HG03571 (cell line): ENCODE measurements at regions not wholly inside any gene's neighbourhood (a gene's known extent, or its start where the extent isn't known, plus 50 kb on each side); places are given as distances from the start of the nearest gene placed in this dataset.

Experiments
- ATAC-seq: cut with Tn5 transposase; IDR thresholded peaks from one replicate; pipeline ENCODE4 v1.9.1; 2021; ENCODE audit not compliant: unreplicated experiment

DNA sequence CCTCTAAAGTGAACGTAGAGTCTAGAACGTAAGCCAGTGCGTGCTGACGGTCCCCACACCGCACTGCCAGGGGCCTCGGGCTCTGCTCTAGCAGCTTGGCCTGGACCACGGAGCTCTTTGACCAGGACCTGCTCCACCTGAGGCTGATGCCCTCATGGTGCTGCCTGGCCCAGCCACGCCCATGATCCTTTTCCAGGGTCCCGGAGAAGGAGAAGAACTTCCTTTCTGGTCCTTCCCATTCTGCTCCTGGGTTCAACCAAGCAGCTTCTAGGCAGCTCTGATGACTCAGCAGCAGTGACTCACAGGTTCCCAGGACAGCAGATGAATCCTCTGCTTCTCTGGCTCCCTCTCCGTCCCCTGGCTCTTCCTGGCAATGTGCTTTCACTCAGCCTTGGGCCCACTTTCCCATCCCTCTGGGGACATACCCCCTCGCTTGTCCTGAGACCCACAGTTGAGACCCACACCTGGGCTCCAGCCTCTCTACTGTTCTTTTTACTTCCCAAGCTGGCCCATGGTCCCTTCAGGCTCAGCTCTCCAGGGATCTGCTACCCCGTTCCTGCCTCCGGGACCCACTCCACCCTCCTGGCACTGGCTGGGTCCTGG is 246.3 kb upstream of the RAB4A start:
- no peak for ATAC-seq

DNA sequence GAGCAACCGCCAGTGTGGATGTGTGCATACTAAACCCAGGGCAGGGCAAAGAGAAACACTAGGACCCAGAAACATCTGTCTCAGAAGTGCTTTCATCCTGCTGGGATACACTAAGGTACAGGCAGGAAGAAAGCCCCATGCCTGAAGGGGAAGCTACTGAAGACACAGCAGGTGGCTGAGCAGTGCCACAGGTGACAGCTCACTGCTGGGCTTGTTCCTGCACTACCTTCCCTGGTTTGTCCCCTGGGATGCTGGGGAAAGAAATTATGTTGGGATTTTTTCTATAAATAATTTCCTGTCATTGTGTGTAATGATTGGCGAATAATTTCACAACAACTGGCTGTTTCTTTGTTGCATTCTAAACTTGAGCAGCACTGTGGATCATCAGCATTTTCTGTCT is 245.3 kb upstream of the RAB4A start:
- ATAC-seq, result no peak

DNA sequence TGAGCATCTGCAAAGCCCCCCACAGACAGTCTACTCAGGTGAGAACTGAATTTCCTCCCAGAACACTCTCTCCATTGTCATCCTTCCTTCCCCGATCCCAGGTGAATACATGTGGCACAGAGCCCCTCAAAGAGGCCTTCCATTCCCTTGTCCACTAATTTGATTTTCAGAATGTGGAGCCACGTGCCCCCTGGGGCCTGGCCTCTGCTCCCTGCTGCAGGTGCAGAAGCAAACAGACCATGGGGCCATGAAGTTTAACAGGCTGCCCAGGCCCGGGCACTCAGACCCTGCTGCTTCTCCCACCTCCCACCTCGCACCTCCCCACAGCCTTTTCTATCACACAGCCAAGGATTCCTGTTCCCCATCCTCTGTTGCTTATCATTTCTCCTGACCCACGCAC is 243.8 kb upstream of the RAB4A start:
- ATAC-seq, result no peak

GRCh38 chr1:229027622-229028182 is 243.2 kb upstream of the RAB4A start:
- no peak for ATAC-seq

DNA sequence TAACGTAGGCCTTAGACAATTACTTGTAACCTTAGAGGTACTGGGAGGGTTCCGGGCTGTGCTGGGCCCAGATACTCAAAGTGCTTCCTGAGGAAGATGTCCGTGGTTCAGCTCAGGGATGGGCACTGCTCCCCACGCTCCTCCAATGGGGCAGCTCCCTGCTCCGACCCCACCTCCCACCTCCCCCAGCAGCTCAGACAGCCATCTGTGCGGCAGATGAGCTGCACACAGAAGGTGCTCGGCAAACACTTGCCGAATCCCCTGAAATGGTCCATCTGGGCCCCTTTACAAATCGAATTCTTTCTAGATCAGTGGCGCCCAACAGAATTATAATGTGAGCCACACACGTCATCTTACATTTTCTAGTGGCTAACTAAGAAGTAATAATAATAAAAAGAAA is 242.4 kb upstream of the RAB4A start:
- no peak for ATAC-seq

GRCh38 chr1:229028987-229029878 is 241.7 kb upstream of the RAB4A start:
- ATAC-seq, result no peak

DNA sequence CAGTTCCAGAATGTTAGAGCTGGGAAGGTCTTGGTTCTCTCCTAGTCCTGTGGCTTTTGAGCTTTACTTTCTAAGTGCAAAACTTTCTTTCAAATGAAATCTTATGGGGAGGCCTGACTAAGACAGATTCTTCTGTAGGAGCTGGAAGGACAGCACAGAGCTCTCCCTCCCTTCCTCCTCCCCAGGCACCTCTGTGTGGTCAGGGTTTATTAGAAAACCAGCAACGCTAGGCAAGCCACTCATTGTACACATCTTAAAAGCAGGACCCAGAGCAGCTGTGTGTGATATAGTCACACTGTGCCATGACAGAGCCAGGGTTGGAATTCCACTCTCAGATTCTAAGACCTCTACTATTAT is 241.1 kb upstream of the RAB4A start:
- ATAC-seq, result no peak

DNA sequence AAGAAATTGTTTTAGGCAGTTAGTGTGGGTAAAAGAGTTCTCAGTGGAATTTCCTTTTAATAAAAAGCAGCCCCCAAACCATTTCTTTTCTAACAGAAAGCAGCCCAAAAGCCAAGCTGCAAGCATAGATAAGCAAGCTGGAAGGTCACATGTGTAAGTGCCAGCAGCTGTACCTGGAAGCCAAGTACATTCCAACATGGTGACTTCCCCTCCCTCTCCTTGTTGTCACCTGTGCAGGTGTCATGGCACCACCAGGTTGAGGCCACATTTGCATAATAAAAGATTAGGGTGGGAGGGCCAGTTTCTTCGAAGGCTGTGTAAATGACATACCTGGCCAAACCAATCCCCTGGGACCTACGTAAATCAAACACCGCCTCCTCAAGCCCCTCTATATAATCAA is 240.3 kb upstream of the RAB4A start:
- no peak for ATAC-seq

DNA sequence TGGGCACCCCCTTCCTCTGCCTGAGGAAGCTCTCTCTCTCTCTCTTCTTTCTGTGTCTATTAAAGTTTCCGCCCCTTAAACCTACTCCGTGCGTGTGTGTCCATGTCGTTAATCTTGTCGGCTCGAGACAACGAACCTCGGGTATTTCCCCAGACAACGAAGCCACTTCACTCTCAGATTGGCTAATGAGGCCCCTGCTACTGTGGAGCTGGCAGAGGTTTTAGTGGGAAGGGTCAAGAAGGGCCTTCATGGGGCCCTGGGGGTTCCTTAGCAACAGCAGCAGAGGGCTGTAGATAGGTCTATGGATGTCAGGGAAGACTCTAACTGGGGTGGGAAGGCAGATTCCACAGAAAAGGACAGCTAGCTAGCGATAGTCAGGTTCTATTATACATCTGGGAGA is 239.8 kb upstream of the RAB4A start:
- no peak for ATAC-seq

- ATAC-seq, result no peak
Measured at GRCh38 chr1:229031481-229032341, 239.2 kb upstream of the RAB4A start.

- ATAC-seq, result no peak
Measured at GRCh38 chr1:229032375-229032774, 238.5 kb upstream of the RAB4A start.

- ATAC-seq, result no peak
Measured at GRCh38 chr1:229033480-229033879, 237.4 kb upstream of the RAB4A start.

DNA sequence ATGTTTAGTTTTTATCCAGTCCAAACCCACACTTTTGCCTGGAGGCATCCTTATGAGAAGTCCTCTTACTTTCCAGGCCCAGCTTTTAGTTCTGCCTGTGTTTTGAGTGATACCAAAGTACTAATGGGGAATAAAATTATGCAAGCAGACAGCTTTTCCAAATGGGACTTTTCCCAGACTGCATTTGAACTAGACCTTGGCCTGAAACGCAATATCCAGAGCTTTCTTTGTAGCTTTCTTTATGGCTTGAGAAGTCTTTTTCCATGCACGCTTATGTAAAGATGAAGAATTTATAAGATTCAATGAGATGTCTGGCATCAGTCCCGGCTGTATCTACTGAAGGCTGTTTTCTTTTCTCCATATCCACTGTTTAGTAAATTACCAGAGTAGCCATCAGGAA is 236.6 kb upstream of the RAB4A start:
- ATAC-seq, result no peak

GRCh38 chr1:229035054-229035747 is 235.7 kb upstream of the RAB4A start:
- peak; percentile 96 for ATAC-seq

GRCh38 chr1:229035748-229036082 is 235.2 kb upstream of the RAB4A start:
- peak; percentile 18 for ATAC-seq

DNA sequence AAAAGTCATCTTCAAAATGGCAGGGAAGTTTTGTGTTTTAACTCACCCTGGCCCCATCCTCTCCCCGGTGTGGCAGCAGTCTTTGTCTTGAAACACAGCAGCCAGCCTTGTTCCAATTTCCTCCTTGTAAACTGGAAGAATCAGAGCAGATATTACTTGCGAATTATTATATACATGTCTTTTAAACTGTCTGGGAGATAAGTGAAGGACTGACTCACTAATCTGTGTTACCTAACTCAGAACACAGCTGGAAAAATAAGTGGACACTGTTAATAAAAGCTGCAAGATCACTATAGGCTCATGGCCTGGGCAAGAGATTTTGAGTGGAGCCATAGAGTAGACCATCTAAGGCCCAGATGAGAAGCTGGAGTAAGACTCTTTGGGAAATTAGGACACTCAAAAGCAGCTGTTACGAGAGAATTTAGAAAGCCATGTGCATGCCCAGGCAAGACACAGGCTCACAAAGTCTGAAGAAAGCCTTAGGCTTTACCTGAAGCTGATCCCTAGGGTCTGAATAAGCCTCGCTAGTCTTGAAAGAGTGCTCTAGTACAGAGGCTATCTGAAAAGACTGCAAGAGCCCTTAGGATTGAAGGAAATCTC is 233.0 kb upstream of the RAB4A start:
- no peak for ATAC-seq

GRCh38 chr1:229040630-229041358 is 230.1 kb upstream of the RAB4A start:
- ATAC-seq, result no peak

DNA sequence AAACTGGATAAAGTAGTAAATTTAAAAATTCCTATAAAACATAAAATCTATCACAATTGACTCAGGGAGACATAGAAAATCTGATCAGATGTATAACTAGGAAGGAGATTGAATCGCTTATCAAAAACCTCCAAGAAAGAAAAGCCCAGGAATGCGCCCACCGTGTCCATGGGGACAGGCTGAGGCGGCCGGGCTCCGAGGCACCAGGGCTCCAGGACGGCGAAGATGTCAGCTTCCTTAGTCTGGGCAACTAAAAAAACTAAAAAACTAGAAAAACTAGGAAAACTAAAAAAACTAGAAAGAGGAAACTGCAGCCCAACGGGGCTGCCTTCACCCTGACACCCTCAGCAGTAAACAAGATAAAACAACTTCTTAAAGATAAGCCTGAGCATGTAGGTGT is 229.0 kb upstream of the RAB4A start:
- no peak for ATAC-seq

GRCh38 chr1:229042482-229042881 is 228.4 kb upstream of the RAB4A start:
- ATAC-seq, result no peak

GRCh38 chr1:229043115-229043514 is 227.8 kb upstream of the RAB4A start:
- no peak for ATAC-seq
